ENCODE measurements at regions not wholly inside any gene's neighbourhood (a gene's known extent, or its start where the extent isn't known, plus 50 kb on each side); places are given as distances from the start of the nearest gene placed in this dataset.
A peak's percentile ranks its signal among the peaks of the same experiment; 100 is the strongest.

- intact Hi-C loops (cut with DNase I): no loop called here
These were observed 64.4 kb upstream of the BMP2 start for GRCh38 chr20:6703047-6703446.

GRCh38 chr20:6702144-6702543 lies 65.3 kb upstream of the BMP2 start:
- H3K36me3 ChIP-seq: no peaks in the 10 kb centered on the region
- intact Hi-C loops (cut with DNase I): no loop called here
- no peaks in the 10 kb centered on the region for H3K27me3 ChIP-seq
- no peak for TF ChIP-seq CTCF (IDR thresholded peaks at IDR 0.05)
- peak overlapping the region in 1 of 2 donors; percentile 86 for H3K27ac ChIP-seq
- H3K4me3 ChIP-seq: no peak overlapping the region
- ATAC-seq (no peak), DNase-seq (no peak)
- peaks cover 9 to 45% of the 10 kb centered on the region in 2 donors for H3K4me1 ChIP-seq
- H3K9me3 ChIP-seq: no peaks in the 10 kb centered on the region

More at GRCh38 chr20:6703047-6703446, 64.4 kb upstream of the BMP2 start:
- TF ChIP-seq CTCF (IDR thresholded peaks at IDR 0.05): no peak
- Histone ChIP-seq H3K4me1 (peaks cover 9 to 45% of the 10 kb centered on the region in 2 donors), H3K4me3 (no peak overlapping the region), H3K27ac (peak overlapping the region; percentile 66 to 86), H3K9me3 (no peaks in the 10 kb centered on the region), H3K27me3 (no peaks in the 10 kb centered on the region), H3K36me3 (no peaks in the 10 kb centered on the region)
- no peak for DNase-seq
- ATAC-seq: no peak

- H3K4me1 ChIP-seq: peaks cover 9 to 45% of the 10 kb centered on the region in 2 donors
- ATAC-seq (peak; percentile 20), DNase-seq (peak in 2 of 4 donors; percentile 69 to 74)
- intact Hi-C loops (cut with DNase I): no loop called here
- no peak for TF ChIP-seq CTCF (IDR thresholded peaks at IDR 0.05)
- H3K9me3 ChIP-seq: no peaks in the 10 kb centered on the region
- H3K4me3 ChIP-seq: no peak overlapping the region
- peak overlapping the region; percentile 6 to 50 for H3K27ac ChIP-seq
- H3K36me3 ChIP-seq: no peaks in the 10 kb centered on the region
- no peaks in the 10 kb centered on the region for H3K27me3 ChIP-seq
These were observed 66.7 kb upstream of the BMP2 start for GRCh38 chr20:6700563-6701329.

- H3K9me3 ChIP-seq: no peaks in the 10 kb centered on the region
- H3K4me1 ChIP-seq: peaks cover 9 to 45% of the 10 kb centered on the region in 2 donors
- DNase-seq (no peak), ATAC-seq (peak; percentile 56)
- H3K4me3 ChIP-seq: no peak overlapping the region
- H3K27ac ChIP-seq: no peak overlapping the region
- intact Hi-C loops (cut with DNase I): no loop called here
- no peak for TF ChIP-seq CTCF (IDR thresholded peaks at IDR 0.05)
- H3K36me3 ChIP-seq: no peaks in the 10 kb centered on the region
- H3K27me3 ChIP-seq: no peaks in the 10 kb centered on the region
These were observed 67.4 kb upstream of the BMP2 start for GRCh38 chr20:6699921-6700562.

- Histone ChIP-seq H3K36me3 (no peaks in the 10 kb centered on the region), H3K9me3 (no peaks in the 10 kb centered on the region), H3K4me1 (peaks cover 9 to 38% of the 10 kb centered on the region in 2 donors), H3K4me3 (no peak overlapping the region), H3K27ac (no peak overlapping the region), H3K27me3 (no peaks in the 10 kb centered on the region)
- ATAC-seq: no peak
- DNase-seq: peak in 1 of 4 donors; percentile 32
- intact Hi-C loops (cut with DNase I): no loop called here
- no peak for TF ChIP-seq CTCF (IDR thresholded peaks at IDR 0.05)
These were observed 68.8 kb upstream of the BMP2 start for GRCh38 chr20:6698723-6699122.

All from left lung (tissue), 4 donors.